GM12892 (cell line): ENCODE measurements at regions not wholly inside any gene's neighbourhood (a gene's known extent, or its start where the extent isn't known, plus 50 kb on each side); places are given as distances from the start of the nearest gene placed in this dataset.

Experiments used
- POLR2A ChIP-seq: IDR thresholded peaks from 2 replicates; pipeline ENCODE4 v1.6.1; 2011; ENCODE audit warnings: low read depth, low read length, control low read depth
- POLR2AphosphoS5 ChIP-seq: IDR thresholded peaks from 2 replicates; pipeline ENCODE4 v1.6.1; 2011; ENCODE audit warnings: low read depth, low read length, control low read depth

DNA sequence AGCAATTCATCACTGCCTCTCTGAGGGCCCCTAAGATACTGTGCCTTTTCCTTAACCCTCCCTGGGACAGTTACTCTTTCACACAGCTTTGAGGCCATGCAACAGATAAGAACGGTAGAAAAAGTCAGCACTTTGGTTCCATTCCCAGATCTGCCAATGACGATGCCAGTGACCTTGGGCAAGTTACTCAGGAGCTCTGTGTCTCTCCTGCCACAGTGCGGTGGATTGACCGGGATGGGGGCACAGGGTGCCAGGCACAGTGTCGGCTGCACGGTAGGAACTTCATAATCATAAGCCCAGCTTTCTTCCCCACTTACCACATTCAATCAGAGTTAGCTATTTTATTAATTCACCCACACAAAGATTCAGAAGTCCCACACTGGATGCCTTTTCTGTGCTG, 1041.8 kb downstream of the TBC1D22A start:
- TF ChIP-seq POLR2A, result no peak
- TF ChIP-seq POLR2AphosphoS5, result no peak
